Stomach (tissue), 4 donors: ENCODE measurements at regions not wholly inside any gene's neighbourhood (a gene's known extent, or its start where the extent isn't known, plus 50 kb on each side); places are given as distances from the start of the nearest gene placed in this dataset.
"Not testable (repeated sequence)": the region's sequence is repeated elsewhere in the genome, so short reads cannot be mapped to it uniquely, and the experiment has no call there.

ENCODE experiments used
- CTCF ChIP-seq, 7 experiments: fragments of 450-650 bp in 4 of 7; fragments of 200-600 bp in 3 of 7; sonication (generic) in 3 of 7; IDR thresholded peaks; one replicate each; pipeline ENCODE4 v1.5.1; 2016 to 2019; ENCODE audit warnings: antibody characterized with exemption in 7 of 7, control low read depth in 2 of 7, mild to moderate bottlenecking in 1 of 7
- EP300 ChIP-seq: sonication (generic); formaldehyde crosslinking; IDR thresholded peaks from one replicate; pipeline ENCODE4 v1.6.1; 2017; ENCODE audit warnings: antibody characterized with exemption

DNA sequence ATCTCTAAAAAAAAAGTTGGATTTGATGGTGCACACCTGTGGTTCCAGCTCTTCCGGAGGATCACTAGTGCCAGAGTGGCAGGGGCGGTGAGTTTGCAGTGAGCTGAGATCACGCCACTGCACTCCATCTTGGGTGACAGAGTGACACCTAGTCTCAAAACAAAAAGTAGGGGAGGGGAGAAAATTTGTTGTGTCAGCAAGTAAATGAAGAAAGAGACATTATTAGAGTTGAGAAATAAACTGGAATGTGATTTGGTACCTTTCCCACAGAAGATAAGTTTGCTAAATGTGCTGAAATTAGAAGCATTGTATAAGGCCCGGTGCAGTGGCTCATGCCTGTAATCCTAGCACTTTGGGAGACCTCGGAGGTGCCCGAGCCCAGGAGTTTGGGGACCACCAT lies 54.0 kb upstream of the PPIAL4F start:
- not testable (repeated sequence) for TF ChIP-seq CTCF (IDR thresholded peaks at IDR 0.05); EP300
